ENCODE measurements at regions not wholly inside any gene's neighbourhood (a gene's known extent, or its start where the extent isn't known, plus 50 kb on each side); places are given as distances from the start of the nearest gene placed in this dataset.
"Not testable (repeated sequence)": the region's sequence is repeated elsewhere in the genome, so short reads cannot be mapped to it uniquely, and the experiment has no call there.

DNA sequence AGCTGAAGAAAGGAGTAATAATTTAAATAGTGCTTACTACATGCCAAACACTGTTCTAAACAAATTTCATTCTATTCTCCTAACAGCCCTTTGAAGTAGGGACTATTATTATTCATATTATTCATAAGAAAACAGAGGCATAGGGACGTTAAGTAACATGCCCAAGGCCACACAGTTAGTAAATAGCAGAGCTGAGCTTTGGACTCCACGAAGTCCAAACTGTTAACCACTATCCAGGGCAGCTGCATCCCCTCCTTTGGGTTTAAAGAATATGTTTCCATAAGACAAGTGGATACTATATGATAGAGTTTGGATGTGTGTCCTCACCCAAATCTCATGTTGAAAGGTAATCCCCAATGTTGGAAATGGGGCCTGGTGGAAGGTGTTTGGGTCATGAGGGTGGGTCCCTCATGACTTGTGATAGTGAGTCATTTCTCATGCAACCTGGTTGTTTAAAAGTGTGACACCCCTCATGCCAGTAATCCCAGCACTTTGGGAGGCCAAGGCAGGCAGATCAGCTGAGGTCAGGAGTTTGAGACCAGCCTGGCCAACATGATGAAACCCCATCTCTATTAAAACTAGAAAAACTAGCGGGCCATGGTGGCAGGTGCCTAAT lies 144.0 kb upstream of the CXADR start:
- DNase-seq = no peak

DNA sequence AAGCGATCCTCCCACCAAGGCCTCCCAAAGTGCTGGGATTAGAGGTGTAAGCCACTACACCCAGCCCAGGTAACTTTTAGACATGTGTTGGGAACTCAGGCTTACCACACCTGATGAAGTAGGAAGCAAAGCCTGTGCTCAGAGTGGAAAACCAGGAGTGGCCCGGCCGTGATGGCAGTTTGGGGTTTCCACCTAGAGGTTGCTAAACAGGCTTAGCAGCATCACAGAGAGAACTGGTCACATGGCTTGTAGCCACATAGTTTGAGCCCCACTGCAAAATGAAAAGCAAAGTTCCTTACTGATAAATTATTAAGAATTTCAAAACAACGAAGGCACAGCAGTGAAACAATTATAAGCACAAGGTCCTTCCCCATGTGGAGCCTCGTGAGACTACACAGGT lies 142.6 kb upstream of the CXADR start:
- DNase-seq = no peak

- DNase-seq = no peak
Observed at GRCh38 chr21:17370916-17371315, 141.9 kb upstream of the CXADR start.

GRCh38 chr21:17371450-17371849 lies 141.4 kb upstream of the CXADR start:
- DNase-seq = no peak

GRCh38 chr21:17372200-17372599 lies 140.6 kb upstream of the CXADR start:
- no peak for DNase-seq

GRCh38 chr21:17386498-17386897 lies 126.3 kb upstream of the CXADR start:
- no peak for DNase-seq

GRCh38 chr21:17387030-17387617 lies 125.7 kb upstream of the CXADR start:
- peak in 4 of 5 donors; percentile 17 to 53 (median 30) for DNase-seq

DNA sequence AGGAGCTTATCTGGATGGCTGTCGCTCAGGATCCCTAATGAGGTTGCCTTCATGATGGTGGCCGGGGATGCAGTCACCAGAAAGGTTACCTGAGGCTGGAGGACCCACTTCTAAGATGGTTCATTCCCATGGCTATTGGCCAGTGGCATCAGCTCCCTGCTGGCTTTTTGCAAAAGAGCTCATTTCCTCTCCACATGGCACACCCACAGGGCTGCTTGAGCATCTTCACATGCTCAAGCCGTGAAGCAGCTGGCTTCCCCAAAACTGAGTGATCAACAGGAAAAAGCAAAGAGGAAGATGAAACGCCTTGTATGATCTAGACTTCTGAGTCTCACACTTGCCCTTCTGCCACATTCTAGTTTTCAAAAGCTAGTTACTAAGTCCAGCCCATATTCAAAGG lies 124.6 kb upstream of the CXADR start:
- no peak for DNase-seq

- DNase-seq = no peak
Observed at GRCh38 chr21:17389311-17389710, 123.5 kb upstream of the CXADR start.

DNA sequence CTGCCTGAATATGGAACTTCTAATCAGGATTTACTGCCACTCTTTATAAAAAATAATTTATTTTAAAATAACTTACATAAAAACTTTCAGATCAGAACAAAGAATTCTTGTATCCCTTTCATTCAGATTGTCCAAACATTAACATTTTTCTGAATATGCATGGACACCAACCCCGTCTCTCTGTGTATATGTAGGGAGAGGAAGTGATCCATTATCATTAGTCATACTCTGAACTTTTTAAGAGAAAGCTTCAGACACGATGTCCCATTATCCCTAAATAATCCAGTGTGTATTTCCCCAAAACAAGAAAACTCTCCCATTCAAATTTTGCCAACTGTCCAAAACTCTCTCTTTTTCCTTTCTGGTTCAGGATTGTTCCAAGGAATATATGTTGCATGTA lies 122.3 kb upstream of the CXADR start:
- DNase-seq = no peak

DNA sequence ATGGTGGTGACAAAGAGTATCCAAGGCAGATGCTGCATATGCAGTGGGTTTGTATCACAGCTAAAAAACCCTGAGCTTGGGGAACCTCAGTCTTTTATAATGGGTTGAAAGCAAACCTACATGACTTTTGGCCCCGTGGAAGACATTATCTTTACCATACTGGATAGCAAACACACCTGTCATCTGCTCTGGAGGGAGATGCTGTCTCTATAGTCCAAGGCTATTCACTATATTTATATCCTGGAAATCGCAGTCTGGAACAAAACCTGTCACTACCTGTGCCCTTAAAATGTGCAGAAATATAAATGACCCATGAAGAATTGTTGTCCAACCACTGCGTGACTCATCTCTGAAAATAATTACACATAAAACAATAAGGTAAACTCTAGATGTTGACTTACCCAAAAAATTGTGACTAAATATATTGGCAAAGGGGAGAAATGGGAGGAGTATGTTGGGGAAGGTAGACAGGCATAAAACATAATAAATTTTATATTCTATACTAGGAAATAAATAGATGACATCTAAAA lies 121.0 kb upstream of the CXADR start:
- DNase-seq = no peak

GRCh38 chr21:17393413-17393812 lies 119.4 kb upstream of the CXADR start:
- DNase-seq = no peak

GRCh38 chr21:17396948-17397347 lies 115.9 kb upstream of the CXADR start:
- no peak for DNase-seq

GRCh38 chr21:17397703-17398102 lies 115.1 kb upstream of the CXADR start:
- no peak for DNase-seq

DNA sequence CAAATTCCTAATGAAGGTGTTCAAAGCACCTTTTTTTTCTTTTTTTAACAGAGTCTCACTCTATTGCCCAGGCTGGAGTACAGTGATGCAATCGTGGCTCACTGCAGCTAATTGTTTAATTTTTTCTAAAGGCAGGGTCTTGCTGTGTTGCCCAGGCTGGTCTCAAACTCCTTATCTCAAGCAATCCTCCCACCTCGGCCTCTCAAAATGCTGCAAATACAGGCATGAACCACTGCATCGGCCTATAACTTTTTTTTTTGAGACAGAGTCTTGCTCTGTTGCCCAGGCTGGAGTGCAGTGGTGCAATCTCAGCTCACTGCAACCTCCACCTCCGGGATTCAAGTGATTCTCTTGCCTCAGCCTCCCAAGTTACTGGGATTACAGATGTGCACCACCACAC lies 113.9 kb upstream of the CXADR start:
- not testable (repeated sequence) for DNase-seq

- no peak for DNase-seq
Observed at GRCh38 chr21:17402937-17403336, 109.9 kb upstream of the CXADR start.

- peak in 1 of 5 donors; percentile 3 for DNase-seq
Observed at GRCh38 chr21:17406202-17406601, 106.6 kb upstream of the CXADR start.

DNA sequence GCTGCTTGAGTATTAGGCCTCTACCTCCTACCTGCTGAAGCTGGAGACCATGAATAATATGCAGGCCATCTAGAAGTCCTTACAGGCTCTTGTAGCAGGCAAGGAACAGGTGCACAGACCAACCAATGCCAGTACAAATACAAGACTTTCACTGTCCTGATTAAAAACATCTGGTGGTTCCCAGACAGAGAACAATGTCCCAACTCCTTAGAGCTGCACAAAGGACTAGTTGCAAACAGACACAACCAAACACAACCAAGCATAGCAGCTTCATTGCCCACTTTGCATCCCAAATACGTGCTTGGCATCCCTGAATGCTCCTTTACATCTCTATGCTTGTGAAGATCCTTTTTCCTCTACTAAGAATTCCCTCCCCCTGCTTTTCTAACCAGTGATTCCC lies 98.1 kb upstream of the CXADR start:
- DNase-seq = no peak

DNA sequence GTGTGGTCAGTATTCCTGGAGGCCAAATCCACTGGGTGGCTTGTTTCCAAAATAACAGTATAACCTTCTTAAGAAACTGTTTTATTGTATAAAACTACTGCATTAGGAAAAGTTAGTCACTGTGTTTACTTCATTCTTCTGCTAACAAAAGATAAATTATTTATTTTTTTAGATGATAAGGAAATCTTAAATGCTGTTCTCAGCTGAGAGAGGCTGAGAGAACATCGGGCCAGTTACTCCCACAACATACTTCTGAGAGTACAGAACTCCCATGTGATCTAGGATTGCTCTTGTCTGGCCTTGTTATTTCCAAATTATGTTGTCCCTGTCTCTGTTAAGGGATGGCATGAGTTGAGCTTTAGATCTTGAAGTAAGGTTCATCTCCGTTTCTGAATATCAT lies 96.7 kb upstream of the CXADR start:
- DNase-seq = no peak

GRCh38 chr21:17422931-17423330 lies 89.9 kb upstream of the CXADR start:
- no peak for DNase-seq

DNA sequence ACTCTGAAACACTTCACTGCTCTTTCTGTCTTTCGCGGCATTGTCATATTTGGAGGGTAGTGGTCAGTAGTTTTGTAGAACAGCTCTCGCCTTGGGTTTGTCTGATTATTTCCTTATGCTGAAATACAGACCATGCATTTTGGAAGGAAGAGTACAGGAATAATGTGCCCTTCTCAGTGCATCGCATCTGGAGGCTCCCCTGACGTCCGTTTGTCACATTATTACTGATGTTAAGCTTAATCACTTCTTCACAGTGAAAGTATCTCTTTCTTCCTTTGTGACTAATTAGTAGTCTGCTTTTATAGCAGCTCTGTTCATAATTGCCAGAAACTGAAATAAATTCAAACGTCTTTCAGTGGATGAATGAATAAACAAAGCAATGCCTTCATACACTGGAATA lies 85.7 kb upstream of the CXADR start:
- no peak for DNase-seq

GRCh38 chr21:17427831-17428483 lies 84.9 kb upstream of the CXADR start:
- no peak for DNase-seq

GRCh38 chr21:17428484-17428869 lies 84.4 kb upstream of the CXADR start:
- no peak for DNase-seq

- DNase-seq = no peak
Observed at GRCh38 chr21:17428980-17429379, 83.9 kb upstream of the CXADR start.
